ENCODE measurements at regions not wholly inside any gene's neighbourhood (a gene's known extent, or its start where the extent isn't known, plus 50 kb on each side); places are given as distances from the start of the nearest gene placed in this dataset.

GRCh38 chr16:62955033-62955349 is 918.8 kb upstream of the CDH8 start:
- TF ChIP-seq CTCF (IDR thresholded peaks at IDR 0.05) = no peak
- TF ChIP-seq POLR2A (IDR thresholded peaks at IDR 0.05) = no peak
